Stimulated activated memory B cell treated with anti-CD40 and anti-IgM and Interleukin-4, amounts not matched to agents 10 μg/mL and 1 μg/mL and 100 μg/mL, for 72 hours (primary cell): ENCODE measurements at regions not wholly inside any gene's neighbourhood (a gene's known extent, or its start where the extent isn't known, plus 50 kb on each side); places are given as distances from the start of the nearest gene placed in this dataset.

Experiments used
- ATAC-seq: fragments of 150-1000 bp; cut with Tn5 transposase; 2 replicates; pipeline ENCODE4 v1.10.0; 2021
- H3K27ac Mint-ChIP-seq: one replicate; pipeline ENCODE4 v1.8.0; 2022; ENCODE audit warnings: mild to moderate bottlenecking, mixed read lengths
- H3K27me3 Mint-ChIP-seq: one replicate; pipeline ENCODE4 v1.8.0; 2022; ENCODE audit warnings: mixed read lengths
- H3K36me3 Mint-ChIP-seq: one replicate; pipeline ENCODE4 v1.8.0; 2022; ENCODE audit warnings: mixed read lengths
- H3K4me1 Mint-ChIP-seq: one replicate; pipeline ENCODE4 v1.8.0; 2022; ENCODE audit warnings: mixed read lengths
- H3K4me3 Mint-ChIP-seq: one replicate; pipeline ENCODE4 v1.8.0; 2022; ENCODE audit warnings: mild to moderate bottlenecking, moderate library complexity, mixed read lengths
- H3K9me3 Mint-ChIP-seq: one replicate; pipeline ENCODE4 v1.8.0; 2022; ENCODE audit warnings: mixed read lengths

DNA sequence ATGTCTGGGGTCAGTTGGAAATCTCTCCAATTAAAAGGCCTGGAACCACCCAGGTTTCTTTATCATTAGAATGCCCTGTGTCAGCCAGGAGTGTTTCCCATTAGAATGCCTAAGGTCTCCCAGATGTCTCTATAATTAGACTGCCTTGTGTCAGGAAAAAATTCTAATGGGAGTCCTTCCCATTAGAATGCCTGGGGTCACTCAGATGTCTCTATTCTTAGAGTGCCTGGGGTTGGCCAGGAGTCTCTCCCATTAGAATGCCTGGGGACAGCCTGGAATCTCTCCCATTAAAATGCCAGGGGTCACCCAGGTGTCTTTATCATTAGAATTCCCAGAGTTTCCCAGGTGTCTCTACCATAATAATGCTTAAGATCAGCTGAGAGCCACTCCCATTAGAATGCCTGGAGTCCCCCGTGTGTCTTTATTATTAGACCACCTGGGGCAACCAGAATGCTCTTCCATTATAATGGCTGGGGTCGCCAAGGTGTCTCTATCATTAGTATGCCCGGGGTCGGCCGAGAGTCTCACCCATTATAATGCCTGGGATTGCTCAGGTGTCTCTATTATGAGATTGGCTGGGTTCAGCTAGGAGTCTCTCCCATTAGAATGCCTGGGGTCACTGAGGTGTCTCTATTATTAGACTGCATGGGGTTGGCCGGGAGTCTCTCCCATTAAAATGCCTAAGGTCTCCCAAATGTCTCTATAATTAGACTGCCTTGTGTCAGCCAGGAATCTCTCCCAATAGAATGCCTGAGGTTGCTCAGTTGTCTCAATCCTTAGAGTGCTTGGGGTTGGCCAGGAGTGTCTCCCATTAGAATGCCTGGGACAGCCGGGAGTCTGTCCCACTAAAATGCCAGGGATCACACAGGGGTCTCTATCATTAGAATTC is 2254.6 kb downstream of the TP53TG3F start:
- Mint-ChIP-seq H3K27ac (no peak overlapping the region), H3K4me3 (no peak overlapping the region), H3K27me3 (no peaks in the 10 kb centered on the region), H3K9me3 (peaks cover 12% of the 10 kb centered on the region), H3K4me1 (no peaks in the 10 kb centered on the region), H3K36me3 (no peaks in the 10 kb centered on the region)
- ATAC-seq = no peak

DNA sequence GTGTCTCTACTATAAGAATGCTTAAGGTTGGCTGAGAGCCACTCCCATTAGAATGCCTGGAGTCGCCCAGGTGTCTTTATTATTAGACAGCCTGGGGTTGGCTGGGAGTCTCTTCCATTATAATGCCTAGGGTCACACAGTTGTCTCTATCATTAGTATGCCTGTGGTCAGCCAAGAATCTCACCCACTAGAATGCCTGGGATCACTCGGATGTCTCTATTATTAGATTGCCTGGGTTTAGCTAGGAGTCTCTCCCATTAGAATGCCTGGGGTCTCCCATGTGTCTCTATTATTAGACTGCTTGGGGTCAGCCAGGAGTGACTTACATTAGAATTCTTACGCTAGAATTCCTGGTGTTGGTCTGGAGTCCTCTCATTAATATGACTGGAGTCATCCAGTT is 2255.3 kb downstream of the TP53TG3F start:
- no peak for ATAC-seq
- H3K36me3 Mint-ChIP-seq = no peaks in the 10 kb centered on the region
- H3K4me3 Mint-ChIP-seq = no peak overlapping the region
- peaks cover 17% of the 10 kb centered on the region for H3K9me3 Mint-ChIP-seq
- no peaks in the 10 kb centered on the region for H3K27me3 Mint-ChIP-seq
- H3K27ac Mint-ChIP-seq = no peak overlapping the region
- no peaks in the 10 kb centered on the region for H3K4me1 Mint-ChIP-seq

DNA sequence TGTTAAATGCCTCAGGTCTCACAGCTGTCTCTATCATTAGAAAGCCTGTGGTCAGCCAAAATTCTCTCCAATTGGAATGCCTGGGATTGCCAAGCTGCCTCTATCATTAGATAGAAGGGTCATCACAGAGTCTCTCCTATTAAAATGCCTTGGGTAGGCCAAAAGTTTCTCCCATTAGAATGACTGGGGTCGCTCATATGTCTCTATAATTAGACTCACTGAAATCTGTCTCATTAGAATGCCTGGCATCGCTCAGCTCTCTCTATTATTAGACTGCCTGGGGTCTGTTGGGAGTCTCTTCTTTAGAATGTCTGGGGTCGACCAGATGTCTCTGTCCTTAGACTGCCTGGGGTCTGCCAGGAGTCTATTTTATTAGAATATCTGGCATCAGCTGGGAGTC is 2265.1 kb downstream of the TP53TG3F start:
- Mint-ChIP-seq H3K27ac (no peak overlapping the region), H3K4me3 (no peak overlapping the region), H3K4me1 (no peaks in the 10 kb centered on the region), H3K27me3 (no peaks in the 10 kb centered on the region), H3K36me3 (no peaks in the 10 kb centered on the region), H3K9me3 (peaks cover 10% of the 10 kb centered on the region)
- ATAC-seq = no peak

- H3K27ac Mint-ChIP-seq = no peak overlapping the region
- no peak overlapping the region for H3K4me3 Mint-ChIP-seq
- H3K9me3 Mint-ChIP-seq = peaks cover 5% of the 10 kb centered on the region
- H3K36me3 Mint-ChIP-seq = no peaks in the 10 kb centered on the region
- no peaks in the 10 kb centered on the region for H3K4me1 Mint-ChIP-seq
- ATAC-seq = no peak
- H3K27me3 Mint-ChIP-seq = no peaks in the 10 kb centered on the region
Observed at GRCh38 chr16:35725949-35726348, 2266.5 kb downstream of the TP53TG3F start.

- H3K27ac Mint-ChIP-seq = no peak overlapping the region
- H3K4me3 Mint-ChIP-seq = no peak overlapping the region
- H3K36me3 Mint-ChIP-seq = no peaks in the 10 kb centered on the region
- H3K9me3 Mint-ChIP-seq = peaks cover 10% of the 10 kb centered on the region
- no peak for ATAC-seq
- no peaks in the 10 kb centered on the region for H3K27me3 Mint-ChIP-seq
- no peaks in the 10 kb centered on the region for H3K4me1 Mint-ChIP-seq
Observed at GRCh38 chr16:35730251-35730650, 2270.8 kb downstream of the TP53TG3F start.

DNA sequence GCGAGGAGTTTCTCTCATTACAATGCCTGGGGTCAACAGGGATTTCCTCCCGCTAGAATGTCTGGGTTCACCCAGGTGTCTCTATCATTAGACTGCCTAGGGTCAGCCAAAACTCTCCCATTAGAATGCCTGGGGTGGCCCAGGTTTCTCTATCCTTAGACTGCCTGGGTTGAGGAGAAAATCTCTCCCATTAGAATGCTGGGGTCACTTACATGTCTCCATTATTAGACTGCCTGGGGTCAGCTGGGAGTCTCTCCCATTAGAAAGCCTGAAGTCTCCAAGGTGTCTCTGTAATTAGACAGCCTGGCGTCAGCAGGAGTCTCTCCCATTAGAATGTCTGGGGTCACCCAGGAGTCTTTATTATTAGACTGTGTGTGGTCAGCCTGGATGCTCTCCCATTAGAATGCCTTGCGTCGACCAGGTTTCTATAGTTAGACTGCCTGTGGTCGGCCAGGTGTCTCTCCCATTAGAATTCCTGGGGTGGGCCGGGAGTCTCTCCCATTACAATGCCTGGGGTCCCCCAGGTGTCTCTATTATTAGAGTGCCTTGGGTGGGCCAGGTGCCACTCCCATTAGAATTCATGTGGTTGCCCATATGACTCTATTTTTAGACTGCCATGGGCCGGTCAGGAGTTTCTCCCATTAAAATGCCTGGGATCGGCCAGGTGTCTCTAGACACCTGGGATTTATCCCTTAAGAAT is 2272.1 kb downstream of the TP53TG3F start:
- Mint-ChIP-seq H3K4me3 (no peak overlapping the region), H3K27me3 (no peaks in the 10 kb centered on the region), H3K9me3 (peaks cover 11% of the 10 kb centered on the region), H3K4me1 (no peaks in the 10 kb centered on the region), H3K36me3 (no peaks in the 10 kb centered on the region), H3K27ac (no peak overlapping the region)
- ATAC-seq = no peak

GRCh38 chr16:35732046-35732810 is 2272.8 kb downstream of the TP53TG3F start:
- no peak overlapping the region for H3K27ac Mint-ChIP-seq
- no peaks in the 10 kb centered on the region for H3K4me1 Mint-ChIP-seq
- ATAC-seq = no peak
- H3K9me3 Mint-ChIP-seq = peaks cover 9% of the 10 kb centered on the region
- H3K27me3 Mint-ChIP-seq = no peaks in the 10 kb centered on the region
- no peaks in the 10 kb centered on the region for H3K36me3 Mint-ChIP-seq
- H3K4me3 Mint-ChIP-seq = no peak overlapping the region

GRCh38 chr16:35733278-35733965 is 2274.0 kb downstream of the TP53TG3F start:
- H3K9me3 Mint-ChIP-seq = peaks cover 16% of the 10 kb centered on the region

DNA sequence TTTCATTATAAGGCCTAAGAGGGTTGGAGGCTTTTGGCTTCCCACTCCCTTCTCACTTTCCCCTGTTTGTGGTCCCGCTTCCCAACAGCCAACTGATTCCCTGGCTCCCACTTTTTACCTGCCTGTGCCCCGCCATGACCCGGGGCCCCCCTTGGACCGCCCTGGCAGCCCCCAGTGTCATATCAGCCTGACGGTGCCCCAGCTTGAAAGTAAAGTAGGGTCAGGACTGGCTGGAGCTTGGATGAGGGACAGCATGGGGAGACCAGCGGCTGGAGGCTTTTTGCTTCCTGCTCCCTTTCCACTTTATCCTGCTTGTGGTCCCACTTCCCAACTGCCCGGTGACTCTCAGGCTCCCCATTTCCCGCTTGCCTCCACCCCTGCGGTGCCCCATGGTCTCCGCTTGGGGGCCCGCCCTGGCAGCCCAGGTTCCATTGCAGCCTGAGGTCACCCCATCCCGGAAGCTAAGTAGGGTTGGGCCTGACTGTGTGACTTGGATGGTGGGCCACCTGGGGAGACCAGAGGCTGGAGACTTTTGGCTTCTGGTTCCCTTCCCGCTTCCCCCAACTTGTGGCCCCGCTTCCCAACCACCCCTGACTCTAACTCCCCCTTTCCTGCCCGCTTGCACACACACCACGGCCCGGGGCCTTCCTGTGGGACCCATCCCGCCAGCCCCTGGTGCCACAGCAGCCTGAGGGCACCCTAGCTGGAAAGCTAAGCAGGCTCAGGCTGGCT is 2274.7 kb downstream of the TP53TG3F start:
- ATAC-seq = peak; percentile 29
- Mint-ChIP-seq H3K27ac (no peak overlapping the region), H3K9me3 (peaks cover 23% of the 10 kb centered on the region)

More at GRCh38 chr16:35733278-35733965, 2274.0 kb downstream of the TP53TG3F start:
- Mint-ChIP-seq H3K36me3 (no peaks in the 10 kb centered on the region), H3K4me1 (no peaks in the 10 kb centered on the region), H3K27me3 (no peaks in the 10 kb centered on the region), H3K4me3 (no peak overlapping the region), H3K27ac (no peak overlapping the region)
- no peak for ATAC-seq

GRCh38 chr16:35734728-35735402 is 2275.5 kb downstream of the TP53TG3F start:
- no peaks in the 10 kb centered on the region for H3K36me3 Mint-ChIP-seq
- H3K4me1 Mint-ChIP-seq = no peaks in the 10 kb centered on the region
- no peak overlapping the region for H3K4me3 Mint-ChIP-seq
- no peak overlapping the region for H3K27ac Mint-ChIP-seq
- peaks cover 29% of the 10 kb centered on the region for H3K9me3 Mint-ChIP-seq
- ATAC-seq = no peak
- no peaks in the 10 kb centered on the region for H3K27me3 Mint-ChIP-seq

More for the DNA sequence above, 2274.7 kb downstream of the TP53TG3F start:
- Mint-ChIP-seq H3K27me3 (no peaks in the 10 kb centered on the region), H3K36me3 (no peaks in the 10 kb centered on the region), H3K4me1 (no peaks in the 10 kb centered on the region), H3K4me3 (no peak overlapping the region)

GRCh38 chr16:35735403-35736251 is 2276.2 kb downstream of the TP53TG3F start:
- ATAC-seq = no peak
- Mint-ChIP-seq H3K9me3 (peaks cover 31% of the 10 kb centered on the region), H3K27me3 (no peaks in the 10 kb centered on the region), H3K27ac (no peak overlapping the region), H3K36me3 (no peaks in the 10 kb centered on the region), H3K4me3 (no peak overlapping the region), H3K4me1 (no peaks in the 10 kb centered on the region)

DNA sequence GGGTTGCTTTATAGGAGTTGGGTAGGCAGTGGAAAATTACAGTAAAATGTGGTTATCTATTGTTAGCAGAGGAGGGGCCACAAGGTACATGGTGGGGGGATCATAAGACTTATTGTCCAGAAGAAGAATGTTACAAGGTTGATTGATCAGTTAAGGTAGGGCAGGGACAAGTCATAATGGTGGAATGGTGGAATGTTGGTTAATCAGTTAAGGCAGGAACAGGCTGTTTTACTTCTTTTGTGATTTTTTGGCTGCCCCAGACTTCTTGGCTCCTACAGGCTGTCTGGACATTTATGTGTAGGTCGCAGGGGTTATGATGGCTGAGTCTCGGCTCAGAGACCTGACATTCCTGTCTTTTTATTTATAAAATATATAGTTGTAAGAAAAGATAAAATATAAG is 2277.1 kb downstream of the TP53TG3F start:
- H3K36me3 Mint-ChIP-seq = no peaks in the 10 kb centered on the region

DNA sequence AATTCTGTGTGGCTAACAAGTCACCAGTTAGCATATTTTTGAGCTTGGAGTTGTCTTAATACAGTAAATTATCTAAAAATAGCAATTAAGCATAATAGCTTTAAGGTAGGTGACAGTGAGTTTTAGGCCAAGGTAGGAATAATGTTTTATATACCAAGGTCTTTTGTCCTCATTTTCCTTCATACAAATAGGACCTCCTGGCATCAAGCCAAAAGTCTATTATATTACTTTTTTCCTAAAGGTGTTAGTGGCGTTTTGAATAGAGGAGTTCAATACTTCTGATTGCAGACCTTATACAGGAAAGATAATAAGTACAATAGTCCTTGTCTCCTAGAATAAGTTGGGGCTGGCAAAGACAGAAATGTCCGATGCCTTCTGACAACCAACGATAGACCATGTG is 2277.7 kb downstream of the TP53TG3F start:
- no peaks in the 10 kb centered on the region for H3K36me3 Mint-ChIP-seq
- no peak overlapping the region for H3K4me3 Mint-ChIP-seq
- no peaks in the 10 kb centered on the region for H3K4me1 Mint-ChIP-seq
- H3K27me3 Mint-ChIP-seq = no peaks in the 10 kb centered on the region
- H3K9me3 Mint-ChIP-seq = peaks cover 42% of the 10 kb centered on the region
- no peak overlapping the region for H3K27ac Mint-ChIP-seq
- ATAC-seq = no peak

More for the DNA sequence above, 2277.1 kb downstream of the TP53TG3F start:
- Mint-ChIP-seq H3K4me3 (no peak overlapping the region), H3K9me3 (peaks cover 36% of the 10 kb centered on the region), H3K27ac (no peak overlapping the region), H3K4me1 (no peaks in the 10 kb centered on the region), H3K27me3 (no peaks in the 10 kb centered on the region)
- ATAC-seq = no peak
